Breast epithelium (tissue), 3 donors: ENCODE measurements at regions not wholly inside any gene's neighbourhood (a gene's known extent, or its start where the extent isn't known, plus 50 kb on each side); places are given as distances from the start of the nearest gene placed in this dataset.
"Not testable (repeated sequence)": the region's sequence is repeated elsewhere in the genome, so short reads cannot be mapped to it uniquely, and the experiment has no call there.

Source experiments
- POLR2A ChIP-seq: fragments of 450-650 bp; IDR thresholded peaks from one replicate; pipeline ENCODE4 v1.6.1; 2016; ENCODE audit warnings: antibody characterized with exemption, mild to moderate bottlenecking, moderate library complexity
- POLR2AphosphoS5 ChIP-seq, 3 donors: sonication (generic); formaldehyde crosslinking; IDR thresholded peaks; one replicate each; pipeline ENCODE4 v1.6.1; 2017; ENCODE audit warnings: antibody characterized with exemption in 3 of 3
- TF ChIP-seq, protein P1 (sequence below), 3 donors: fragments of 450-650 bp; IDR thresholded peaks; one replicate each; pipeline ENCODE4 v1.5.1; 2016 to 2017; ENCODE audit warnings: antibody characterized with exemption in 3 of 3, mild to moderate bottlenecking in 3 of 3, moderate library complexity in 3 of 3

- TF ChIP-seq, protein P1, sequence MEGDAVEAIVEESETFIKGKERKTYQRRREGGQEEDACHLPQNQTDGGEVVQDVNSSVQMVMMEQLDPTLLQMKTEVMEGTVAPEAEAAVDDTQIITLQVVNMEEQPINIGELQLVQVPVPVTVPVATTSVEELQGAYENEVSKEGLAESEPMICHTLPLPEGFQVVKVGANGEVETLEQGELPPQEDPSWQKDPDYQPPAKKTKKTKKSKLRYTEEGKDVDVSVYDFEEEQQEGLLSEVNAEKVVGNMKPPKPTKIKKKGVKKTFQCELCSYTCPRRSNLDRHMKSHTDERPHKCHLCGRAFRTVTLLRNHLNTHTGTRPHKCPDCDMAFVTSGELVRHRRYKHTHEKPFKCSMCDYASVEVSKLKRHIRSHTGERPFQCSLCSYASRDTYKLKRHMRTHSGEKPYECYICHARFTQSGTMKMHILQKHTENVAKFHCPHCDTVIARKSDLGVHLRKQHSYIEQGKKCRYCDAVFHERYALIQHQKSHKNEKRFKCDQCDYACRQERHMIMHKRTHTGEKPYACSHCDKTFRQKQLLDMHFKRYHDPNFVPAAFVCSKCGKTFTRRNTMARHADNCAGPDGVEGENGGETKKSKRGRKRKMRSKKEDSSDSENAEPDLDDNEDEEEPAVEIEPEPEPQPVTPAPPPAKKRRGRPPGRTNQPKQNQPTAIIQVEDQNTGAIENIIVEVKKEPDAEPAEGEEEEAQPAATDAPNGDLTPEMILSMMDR (IDR thresholded peaks at IDR 0.05) = not testable (repeated sequence)
- not testable (repeated sequence) for TF ChIP-seq POLR2AphosphoS5 (IDR thresholded peaks at IDR 0.05); POLR2A
Observed at GRCh38 chr21:9365815-9366214, 1155.6 kb upstream of the TPTE start.
